H1 (cell line): ENCODE measurements at regions not wholly inside any gene's neighbourhood (a gene's known extent, or its start where the extent isn't known, plus 50 kb on each side); places are given as distances from the start of the nearest gene placed in this dataset.

Source experiments
- CTCF ChIA-PET: fragments of 300-600 bp; sonication (Branson Sonifier 250); formaldehyde crosslinking; loops from one replicate; lab custom pipeline; 2021; ENCODE audit not compliant: partially characterized antibody; lab: Charles Lee
- POLR2A ChIA-PET: fragments of 300-600 bp; sonication (Branson Sonifier 250); formaldehyde crosslinking; loops from one replicate; lab custom pipeline; 2021; ENCODE audit warnings: inconsistent platforms; ENCODE audit not compliant: partially characterized antibody; lab: Charles Lee
- DNase-seq, 2 experiments: peaks; one replicate each; pipeline versions ENCODE4 v3.0.0 to v3.0.0-alpha.2; 2010 to 2022; ENCODE audit warnings: low spot score in 2 of 2, low read depth in 1 of 2, mixed read lengths in 1 of 2
- FAIRE-seq: peaks from 2 replicates; lab custom pipeline; 2011; peaks lifted over from hg19 to GRCh38; lab: Jason Lieb, UNC
- H2AFZ ChIP-seq: 2 replicates; pipeline ENCODE4 v1.8.1; 2012; ENCODE audit warnings: low read length, inconsistent platforms
- H2AK5ac ChIP-seq: 2 replicates; pipeline ENCODE4 v1.6.1; 2013; ENCODE audit warnings: low read depth, low read length
- H2BK120ac ChIP-seq: replicated peaks from 2 replicates; pipeline ENCODE3; 2013; ENCODE audit warnings: low read depth, low read length, inconsistent platforms
- H2BK12ac ChIP-seq: 2 replicates; pipeline ENCODE4 v1.6.1; 2013; ENCODE audit warnings: low read depth, low read length
- H2BK15ac ChIP-seq: 2 replicates; pipeline ENCODE4 v1.6.1; 2013; ENCODE audit warnings: low read length
- H2BK20ac ChIP-seq: 2 replicates; pipeline ENCODE4 v1.6.1; 2013; ENCODE audit warnings: low read length
- H2BK5ac ChIP-seq: 2 replicates; pipeline ENCODE4 v1.6.1; 2013; ENCODE audit warnings: low read depth, low read length
- H3K14ac ChIP-seq: 2 replicates; pipeline ENCODE4 v1.6.1; 2013; ENCODE audit warnings: inconsistent platforms; ENCODE audit not compliant: insufficient read length
- H3K18ac ChIP-seq: 2 replicates; pipeline ENCODE4 v1.6.1; 2013; ENCODE audit warnings: low read length; ENCODE audit errors: extremely low read depth
- H3K23ac ChIP-seq: 2 replicates; pipeline ENCODE4 v1.6.1; 2013; ENCODE audit warnings: inconsistent platforms; ENCODE audit not compliant: insufficient read length
- H3K23me2 ChIP-seq: 2 replicates; pipeline ENCODE4 v1.6.1; 2013; ENCODE audit warnings: low read depth, low read length
- H3K27ac ChIP-seq: 2 replicates; pipeline ENCODE4 v1.6.1; 2011; ENCODE audit warnings: low read depth, low read length, inconsistent platforms
- H3K27me3 ChIP-seq, 4 experiments: replicated peaks in 1 of 4; 1 replicate in 1 of 4; 2 replicates in 3 of 4; pipeline versions ENCODE4 v1.6.1 to v1.8.1; 2011 to 2013; ENCODE audit warnings: low read length in 3 of 4, mild to moderate bottlenecking in 3 of 4, inconsistent platforms in 2 of 4, mixed read lengths in 2 of 4, moderate library complexity in 1 of 4; ENCODE audit not compliant: control insufficient read depth in 3 of 4, insufficient read depth in 3 of 4; ENCODE audit errors: extremely low read depth in 1 of 4
- H3K36me3 ChIP-seq, 4 experiments: 2 replicates each; pipeline versions ENCODE4 v1.6.1 to v1.8.1; 2011 to 2013; ENCODE audit warnings: mild to moderate bottlenecking in 4 of 4, low read length in 3 of 4, moderate library complexity in 2 of 4, control low read depth in 1 of 4, inconsistent platforms in 1 of 4; ENCODE audit not compliant: insufficient read depth in 4 of 4, control insufficient read depth in 2 of 4
- H3K4ac ChIP-seq: replicated peaks from 2 replicates; pipeline ENCODE3; 2013; ENCODE audit warnings: low read length, low read depth, mixed read lengths, inconsistent platforms; ENCODE audit not compliant: insufficient read length
- H3K4me1 ChIP-seq, 4 experiments: replicated peaks in 1 of 4; 1 replicate in 1 of 4; 2 replicates in 3 of 4; pipeline versions ENCODE4 v1.6.1 to v1.8.1; 2011 to 2013; ENCODE audit warnings: low read length in 3 of 4, inconsistent platforms in 2 of 4, mixed read lengths in 1 of 4; ENCODE audit not compliant: insufficient read depth in 4 of 4, control insufficient read depth in 3 of 4
- H3K4me2 ChIP-seq, 2 experiments: 2 replicates each; pipeline versions ENCODE4 v1.6.1 to v1.8.1; 2011 to 2013; ENCODE audit warnings: low read depth in 2 of 2, low read length in 2 of 2, control low read depth in 1 of 2, inconsistent platforms in 1 of 2, mild to moderate bottlenecking in 1 of 2; ENCODE audit not compliant: insufficient read depth in 1 of 2
- H3K4me3 ChIP-seq, 4 experiments: fragments of 200-600, 300-600 bp in 1 of 4; sonication (generic), shearing (Covaris generic), sonication (Bioruptor Twin) in 1 of 4; 2 replicates each; pipeline versions ENCODE4 v1.5.1 to v1.8.1; 2011 to 2016; ENCODE audit warnings: low read length in 4 of 4, low read depth in 3 of 4, control low read depth in 2 of 4, inconsistent platforms in 2 of 4, mild to moderate bottlenecking in 2 of 4, mixed read lengths in 1 of 4, moderate library complexity in 1 of 4; ENCODE audit not compliant: insufficient read depth in 2 of 4; ENCODE audit errors: extremely low read depth in 1 of 4
- H3K56ac ChIP-seq: replicated peaks from 2 replicates; pipeline ENCODE3; 2013; ENCODE audit warnings: low read depth, mild to moderate bottlenecking, mixed read lengths, low read length, inconsistent platforms; ENCODE audit not compliant: insufficient read length
- H3K79me1 ChIP-seq: 2 replicates; pipeline ENCODE4 v1.6.1; 2013; ENCODE audit warnings: low read depth, low read length, control low read depth
- H3K79me2 ChIP-seq, 2 experiments: 2 replicates each; pipeline versions ENCODE4 v1.6.1 to v1.8.1; 2012 to 2013; ENCODE audit warnings: low read length in 2 of 2, mild to moderate bottlenecking in 2 of 2, inconsistent platforms in 1 of 2; ENCODE audit not compliant: insufficient read depth in 2 of 2, control insufficient read depth in 1 of 2
- H3K9ac ChIP-seq, 4 experiments: replicated peaks in 1 of 4; 1 replicate in 1 of 4; 2 replicates in 3 of 4; pipeline versions ENCODE4 v1.6.1 to v1.8.1; 2011 to 2013; ENCODE audit warnings: low read depth in 3 of 4, low read length in 3 of 4, control low read depth in 2 of 4, mild to moderate bottlenecking in 2 of 4, moderate library complexity in 2 of 4, inconsistent platforms in 1 of 4; ENCODE audit errors: extremely low read depth in 1 of 4
- H3K9me3 ChIP-seq, 2 experiments: 2 replicates each; pipeline versions ENCODE4 v1.6.1 to v1.8.1; 2012 to 2013; ENCODE audit warnings: mild to moderate bottlenecking in 2 of 2, moderate library complexity in 2 of 2, control low read depth in 1 of 2, inconsistent platforms in 1 of 2, low read depth in 1 of 2, low read length in 1 of 2, mixed read lengths in 1 of 2; ENCODE audit not compliant: insufficient read depth in 2 of 2
- H4K20me1 ChIP-seq, 2 experiments: replicated peaks in 1 of 2; 2 replicates each; pipeline versions ENCODE3 to v1.8.1; 2011 to 2013; ENCODE audit warnings: inconsistent platforms in 2 of 2, low read length in 2 of 2, mild to moderate bottlenecking in 1 of 2; ENCODE audit not compliant: insufficient read depth in 2 of 2, control insufficient read depth in 1 of 2
- H4K5ac ChIP-seq: 2 replicates; pipeline ENCODE4 v1.6.1; 2013; ENCODE audit warnings: low read length, low read depth, mixed read lengths, inconsistent platforms; ENCODE audit not compliant: insufficient read length
- H4K8ac ChIP-seq: 2 replicates; pipeline ENCODE4 v1.8.0; 2013; ENCODE audit warnings: mild to moderate bottlenecking, moderate library complexity, low read length, inconsistent platforms; ENCODE audit not compliant: insufficient read depth; ENCODE audit errors: extremely low read depth
- H4K91ac ChIP-seq: replicated peaks from 2 replicates; pipeline ENCODE3; 2013; ENCODE audit warnings: low read length, mixed read lengths, inconsistent platforms; ENCODE audit not compliant: insufficient read length
- BCL11A ChIP-seq, 2 experiments: IDR thresholded peaks; one replicate each; pipeline ENCODE4 v1.6.1; 2011; ENCODE audit warnings: low read depth in 2 of 2, low read length in 2 of 2, mild to moderate bottlenecking in 2 of 2
- CREB1 ChIP-seq: IDR thresholded peaks from 2 replicates; pipeline ENCODE4 v1.6.1; 2012; ENCODE audit warnings: inconsistent platforms
- CTBP2 ChIP-seq: IDR thresholded peaks from 2 replicates; pipeline ENCODE4 v1.7.0; 2011; ENCODE audit warnings: borderline replicate concordance, mild to moderate bottlenecking, moderate library complexity, mixed read lengths, low read length; ENCODE audit not compliant: insufficient read depth, insufficient read length
- E2F6 ChIP-seq: IDR thresholded peaks from 2 replicates; pipeline ENCODE4 v1.6.1; 2012; ENCODE audit warnings: inconsistent platforms
- EP300 ChIP-seq, 2 experiments: IDR thresholded peaks; 1 replicate in 1 of 2; 2 replicates in 1 of 2; pipeline ENCODE4 v1.6.1; 2011 to 2012; ENCODE audit warnings: low read depth in 2 of 2, low read length in 2 of 2, mild to moderate bottlenecking in 2 of 2, borderline replicate concordance in 1 of 2, inconsistent platforms in 1 of 2, moderate library complexity in 1 of 2
- EZH2 ChIP-seq: fragments of 200-600 bp; sonication (generic); IDR thresholded peaks from 2 replicates; pipeline ENCODE4 v1.7.1; 2012; ENCODE audit warnings: low read depth, mild to moderate bottlenecking, moderate library complexity, low read length, inconsistent platforms; ENCODE audit not compliant: severe bottlenecking
- FOSL1 ChIP-seq: IDR thresholded peaks from 2 replicates; pipeline ENCODE4 v1.6.1; 2011; ENCODE audit warnings: mild to moderate bottlenecking, low read depth, low read length, moderate library complexity; ENCODE audit not compliant: insufficient read depth
- GABPA ChIP-seq: IDR thresholded peaks from 2 replicates; pipeline ENCODE4 v1.6.1; 2011; ENCODE audit warnings: mild to moderate bottlenecking, low read length, moderate library complexity, borderline replicate concordance; ENCODE audit not compliant: insufficient read depth
- MAFK ChIP-seq: IDR thresholded peaks from 2 replicates; pipeline ENCODE4 v1.6.1; 2012; ENCODE audit warnings: low read depth, mild to moderate bottlenecking, improper control_type of control experiment, low read length
- RFX5 ChIP-seq: IDR thresholded peaks from 2 replicates; pipeline ENCODE4 v1.6.1; 2011; ENCODE audit warnings: low read depth, low read length, improper control_type of control experiment, borderline replicate concordance
- RXRA ChIP-seq: IDR thresholded peaks from 2 replicates; pipeline ENCODE4 v1.6.1; 2011; ENCODE audit warnings: low read depth, mild to moderate bottlenecking, low read length, moderate library complexity; ENCODE audit not compliant: insufficient read depth
- SP1 ChIP-seq: IDR thresholded peaks from 2 replicates; pipeline ENCODE4 v1.6.1; 2011; ENCODE audit warnings: low read depth, low read length
- SP4 ChIP-seq: IDR thresholded peaks from 2 replicates; pipeline ENCODE4 v1.6.1; 2012; ENCODE audit warnings: low read length, inconsistent platforms
- TAF1 ChIP-seq: IDR thresholded peaks from 2 replicates; pipeline ENCODE4 v1.6.1; 2011; ENCODE audit warnings: mild to moderate bottlenecking, low read depth, low read length
- TCF12 ChIP-seq: IDR thresholded peaks from 2 replicates; pipeline ENCODE4 v1.6.1; 2011; ENCODE audit warnings: low read depth, mild to moderate bottlenecking, low read length
- WGBS, 2 experiments: shearing (Covaris generic) in 1 of 2; methylation state at CpG; one replicate each; pipeline versions ENCODE4 v1.1.6 to v1.1.7; 2013 to 2015; ENCODE audit warnings: low lambda C conversion rate in 2 of 2, mixed read lengths in 2 of 2, inconsistent platforms in 1 of 2, low coverage in 1 of 2, missing lambda C conversion rate in 1 of 2; ENCODE audit not compliant: insufficient replicate concordance in 2 of 2, insufficient coverage in 1 of 2, insufficient read length in 1 of 2; ENCODE audit errors: extremely low coverage in 1 of 2, missing lambda C conversion rate in 1 of 2; 5-methylcytosine and 5-hydroxymethylcytosine counted together

- Histone ChIP-seq H4K8ac (no peak overlapping the region), H2AFZ (no peak overlapping the region), H2BK120ac (no peak overlapping the region), H2BK12ac (no peak overlapping the region), H2BK20ac (no peak overlapping the region), H4K20me1 (no peaks in the 10 kb centered on the region), H2BK5ac (no peak overlapping the region), H4K5ac (no peak overlapping the region), H3K4me2 (no peak overlapping the region), H3K79me1 (no peaks in the 10 kb centered on the region), H3K79me2 (no peaks in the 10 kb centered on the region), H3K9me3 (no peaks in the 10 kb centered on the region), H3K23me2 (no peaks in the 10 kb centered on the region), H3K9ac (no peak overlapping the region), H3K4me1 (no peaks in the 10 kb centered on the region), H3K23ac (no peak overlapping the region), H3K27me3 (no peaks in the 10 kb centered on the region), H3K18ac (no peak overlapping the region), H3K27ac (no peak overlapping the region), H3K4me3 (no peak overlapping the region), H2AK5ac (no peak overlapping the region), H3K56ac (no peak overlapping the region), H3K14ac (no peak overlapping the region), H3K36me3 (no peaks in the 10 kb centered on the region), H4K91ac (no peak overlapping the region), H2BK15ac (no peak overlapping the region), H3K4ac (no peak overlapping the region)
- DNase-seq: no peak
- CTCF ChIA-PET: no interaction called here
- WGBS, 2 experiments: 88% methylated on average over 1 of the region's 1 CpG; no CpG with 5 or more reads in 1 of the 2 experiments
- no peak for FAIRE-seq
- POLR2A ChIA-PET: no interaction called here
- TF ChIP-seq FOSL1 (no peak), GABPA (no peak), RXRA (no peak), EZH2 (no peak), SP1 (no peak), TCF12 (no peak), TAF1 (no peak), E2F6 (no peak), SP4 (no peak), CREB1 (no peak), RFX5 (no peak), BCL11A (IDR thresholded peaks at IDR 0.05; ENCODE audit: low read depth in 2 of 2, low read length in 2 of 2) (no peak), CTBP2 (no peak), MAFK (no peak), EP300 (IDR thresholded peaks at IDR 0.05; ENCODE audit: borderline replicate concordance in 1 of 2, low read depth in 2 of 2, low read length in 2 of 2) (no peak)
Observed at GRCh38 chr13:57932061-57932460, 300.5 kb downstream of the PCDH17 start.
